CD4-positive, alpha-beta T cell (primary cell): ENCODE measurements at regions not wholly inside any gene's neighbourhood (a gene's known extent, or its start where the extent isn't known, plus 50 kb on each side); places are given as distances from the start of the nearest gene placed in this dataset.
"Not testable (repeated sequence)": the region's sequence is repeated elsewhere in the genome, so short reads cannot be mapped to it uniquely, and the experiment has no call there.

Source experiments
- ATAC-seq: fragments of 200-7000 bp; cut with Tn5 transposase; one replicate; pipeline ENCODE4 v1.10.0; 2022; ENCODE audit warnings: mild to moderate bottlenecking; ENCODE audit not compliant: poor library complexity
- CTCF ChIA-PET: fragments of 350-600 bp; sonication (Branson Sonifier 250); formaldehyde crosslinking; loops from one replicate; lab custom pipeline; 2021; ENCODE audit warnings: antibody characterized with exemption, inconsistent platforms; lab: Charles Lee
- POLR2A ChIA-PET: fragments of 350-600 bp; sonication (Branson Sonifier 250); formaldehyde crosslinking; loops from one replicate; lab custom pipeline; 2021; ENCODE audit warnings: antibody characterized with exemption, inconsistent platforms; lab: Charles Lee
- DNase-seq, 14 experiments: peaks; one replicate each; pipeline ENCODE4 v3.0.0-alpha.2; 2013 to 2020; ENCODE audit warnings: mixed read lengths in 2 of 14
- H3K27ac ChIP-seq, 2 donors: one replicate each; pipeline versions ENCODE4 v1.5.1 to v1.7.0; 2013; ENCODE audit warnings: low read length in 2 of 2, low read depth in 1 of 2, mild to moderate bottlenecking in 1 of 2
- H3K27me3 ChIP-seq, 2 experiments: 1 replicate in 1 of 2; 2 replicates in 1 of 2; pipeline versions ENCODE4 v1.6.1 to v1.7.0; 2013; ENCODE audit warnings: low read length in 2 of 2, control low read depth in 1 of 2, mild to moderate bottlenecking in 1 of 2, moderate library complexity in 1 of 2; ENCODE audit not compliant: insufficient read depth in 2 of 2, control insufficient read depth in 1 of 2
- H3K36me3 ChIP-seq: one replicate; pipeline ENCODE4 v1.6.1; 2013; ENCODE audit warnings: low read length, control low read depth; ENCODE audit not compliant: insufficient read depth
- H3K4me1 ChIP-seq: one replicate; pipeline ENCODE4 v1.6.1; 2013; ENCODE audit warnings: low read length, control low read depth; ENCODE audit not compliant: insufficient read depth
- H3K4me3 ChIP-seq: one replicate; pipeline ENCODE4 v1.5.1; 2013; ENCODE audit warnings: mild to moderate bottlenecking, low read length, moderate library complexity
- H3K9me3 ChIP-seq, 2 experiments: 1 replicate in 1 of 2; 2 replicates in 1 of 2; pipeline versions ENCODE4 v1.6.1 to v1.7.0; 2013; ENCODE audit warnings: low read length in 2 of 2, mild to moderate bottlenecking in 2 of 2, control low read depth in 1 of 2, moderate library complexity in 1 of 2; ENCODE audit not compliant: control insufficient read depth in 1 of 2, insufficient read depth in 1 of 2
- H3K27ac Mint-ChIP-seq: one replicate; pipeline ENCODE4 v1.8.0; 2020; ENCODE audit warnings: mixed read lengths
- H3K27me3 Mint-ChIP-seq: one replicate; pipeline ENCODE4 v1.8.0; 2021; ENCODE audit warnings: mixed read lengths
- H3K36me3 Mint-ChIP-seq: one replicate; pipeline ENCODE4 v1.8.0; 2021; ENCODE audit warnings: low read depth, mixed read lengths
- H3K4me1 Mint-ChIP-seq: one replicate; pipeline ENCODE4 v1.8.0; 2021; ENCODE audit warnings: low read depth, mixed read lengths
- H3K4me3 Mint-ChIP-seq: one replicate; pipeline ENCODE4 v1.8.0; 2020; ENCODE audit warnings: mild to moderate bottlenecking, mixed read lengths
- H3K9me3 Mint-ChIP-seq: one replicate; pipeline ENCODE4 v1.8.0; 2020; ENCODE audit warnings: mixed read lengths
- CTCF ChIP-seq: fragments of 200-600 bp; IDR thresholded peaks from one replicate; pipeline ENCODE4 v1.8.0; 2022; ENCODE audit warnings: antibody characterized with exemption, mild to moderate bottlenecking
- intact Hi-C, 2 experiments: fragments of 100-400 bp; cut with DNase I in 1 of 2; cut with micrococcal nuclease in 1 of 2; formaldehyde crosslinking; loops; one replicate each; pipeline versions ENCODE4 v1.15.1 to v1.9.0; 2023 to 2025; cut with DNase I, micrococcal nuclease

- peaks cover 4% of the 10 kb centered on the region for H3K4me1 ChIP-seq
- H3K27me3 ChIP-seq, result no peaks in the 10 kb centered on the region
- no peaks in the 10 kb centered on the region for H3K36me3 ChIP-seq
- Mint-ChIP-seq H3K9me3 (no peaks in the 10 kb centered on the region), H3K27ac (no peak overlapping the region), H3K4me1 (peaks cover 15% of the 10 kb centered on the region), H3K27me3 (no peaks in the 10 kb centered on the region), H3K4me3 (no peak overlapping the region), H3K36me3 (no peaks in the 10 kb centered on the region)
- POLR2A ChIA-PET, result no interaction called here
- CTCF ChIA-PET, result no interaction called here
- H3K27ac ChIP-seq, result no peak overlapping the region
- H3K9me3 ChIP-seq, result no peaks in the 10 kb centered on the region
- no peak for DNase-seq
- no peak for ATAC-seq
- intact Hi-C loops, result no loop called here
- no peak overlapping the region for H3K4me3 ChIP-seq
- no peak for TF ChIP-seq CTCF
These were observed 471.2 kb upstream of the RUNX1 start for GRCh38 chr21:35520302-35520701.

- H3K4me3 Mint-ChIP-seq, result no peak overlapping the region
- no peaks in the 10 kb centered on the region for H3K9me3 Mint-ChIP-seq
- intact Hi-C loops, result no loop called here
- Histone ChIP-seq H3K36me3 (no peaks in the 10 kb centered on the region), H3K9me3 (no peaks in the 10 kb centered on the region), H3K4me1 (no peaks in the 10 kb centered on the region), H3K27me3 (no peaks in the 10 kb centered on the region), H3K27ac (no peak overlapping the region), H3K4me3 (no peak overlapping the region)
- peaks cover 9% of the 10 kb centered on the region for H3K4me1 Mint-ChIP-seq
- no peak overlapping the region for H3K27ac Mint-ChIP-seq
- no peak for TF ChIP-seq CTCF
- CTCF ChIA-PET, result no interaction called here
- ATAC-seq, result no peak
- DNase-seq, result no peak
- no peaks in the 10 kb centered on the region for H3K36me3 Mint-ChIP-seq
- H3K27me3 Mint-ChIP-seq, result no peaks in the 10 kb centered on the region
- POLR2A ChIA-PET, result no interaction called here
These were observed 468.8 kb upstream of the RUNX1 start for GRCh38 chr21:35517865-35518264.

- H3K4me3 Mint-ChIP-seq, H3K4me3 ChIP-seq, H3K36me3 Mint-ChIP-seq, H3K27me3 ChIP-seq, H3K27ac Mint-ChIP-seq, intact Hi-C loops, H3K9me3 Mint-ChIP-seq, H3K4me1 ChIP-seq, ATAC-seq, H3K27ac ChIP-seq, H3K9me3 ChIP-seq, DNase-seq, POLR2A ChIA-PET, CTCF ChIA-PET, H3K27me3 Mint-ChIP-seq, H3K36me3 ChIP-seq: not testable (repeated sequence)
- H3K4me1 Mint-ChIP-seq, result peaks cover 15% of the 10 kb centered on the region
These were observed 467.2 kb upstream of the RUNX1 start for GRCh38 chr21:35516292-35516691.

- CTCF ChIA-PET, result no interaction called here
- intact Hi-C loops, result no loop called here
These were observed 463.2 kb upstream of the RUNX1 start for GRCh38 chr21:35512346-35512745.

More at GRCh38 chr21:35512346-35512745, 463.2 kb upstream of the RUNX1 start:
- POLR2A ChIA-PET, result no interaction called here
- Mint-ChIP-seq H3K4me3 (no peak overlapping the region), H3K27ac (no peak overlapping the region), H3K27me3 (no peaks in the 10 kb centered on the region), H3K36me3 (no peaks in the 10 kb centered on the region), H3K9me3 (no peaks in the 10 kb centered on the region), H3K4me1 (peaks cover 33% of the 10 kb centered on the region)
- no peak overlapping the region for H3K4me3 ChIP-seq
- DNase-seq (no peak), ATAC-seq (no peak)
- no peaks in the 10 kb centered on the region for H3K9me3 ChIP-seq
- peaks cover 2% of the 10 kb centered on the region for H3K4me1 ChIP-seq
- H3K27me3 ChIP-seq, result no peaks in the 10 kb centered on the region
- no peaks in the 10 kb centered on the region for H3K36me3 ChIP-seq
- no peak for TF ChIP-seq CTCF
- H3K27ac ChIP-seq, result no peak overlapping the region
